HFF-Myc (cell line): ENCODE measurements at regions not wholly inside any gene's neighbourhood (a gene's known extent, or its start where the extent isn't known, plus 50 kb on each side); places are given as distances from the start of the nearest gene placed in this dataset.

Experiments used
- DNase-seq: peaks from one replicate; pipeline ENCODE4 v3.0.0-alpha.2; 2011; ENCODE audit warnings: low read depth; ENCODE audit errors: extremely low read depth
- H3K4me3 ChIP-seq: replicated peaks from 2 replicates; pipeline ENCODE4 v1.5.1; 2011; ENCODE audit warnings: low read depth, mild to moderate bottlenecking, control low read depth, low read length
- CTCF ChIP-seq: IDR thresholded peaks from 2 replicates; pipeline ENCODE4 v1.5.1; 2012; ENCODE audit warnings: mild to moderate bottlenecking, low read depth, low read length, control low read depth; ENCODE audit errors: missing control alignments

- no peak for DNase-seq
- H3K4me3 ChIP-seq = no peak overlapping the region
- no peak for TF ChIP-seq CTCF
Observed at GRCh38 chr14:81839056-81839455, 305.4 kb upstream of the SEL1L start.

GRCh38 chr14:81841346-81841745 lies 307.7 kb upstream of the SEL1L start:
- H3K4me3 ChIP-seq = no peak overlapping the region
- no peak for TF ChIP-seq CTCF
- no peak for DNase-seq

GRCh38 chr14:81849714-81850113 lies 316.1 kb upstream of the SEL1L start:
- H3K4me3 ChIP-seq = no peak overlapping the region
- TF ChIP-seq CTCF = no peak
- DNase-seq = no peak

DNA sequence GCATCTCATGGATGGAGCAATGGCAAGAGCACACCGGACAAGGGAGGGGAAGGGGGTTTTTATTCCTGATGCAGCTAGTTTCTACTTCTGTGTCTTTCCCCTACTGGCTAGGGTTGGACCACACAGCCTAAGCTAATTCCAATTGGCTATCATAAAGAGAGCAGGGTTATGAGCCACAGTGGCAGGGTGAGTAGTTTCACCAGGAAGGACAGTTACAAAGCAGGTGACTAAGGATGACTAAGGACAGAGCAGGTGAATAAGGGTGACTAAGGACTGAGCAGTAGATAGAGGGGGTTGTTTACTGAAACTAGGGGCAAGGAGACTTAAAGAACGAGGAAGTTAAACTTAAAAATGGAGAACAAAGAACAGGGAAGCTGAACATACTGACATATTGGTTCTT lies 321.4 kb upstream of the SEL1L start:
- no peak for DNase-seq
- no peak overlapping the region for H3K4me3 ChIP-seq
- no peak for TF ChIP-seq CTCF

GRCh38 chr14:81859046-81859445 lies 325.4 kb upstream of the SEL1L start:
- no peak for TF ChIP-seq CTCF

GRCh38 chr14:81868172-81868571 lies 334.5 kb upstream of the SEL1L start:
- H3K4me3 ChIP-seq = no peak overlapping the region
- no peak for TF ChIP-seq CTCF
- DNase-seq = no peak

More at GRCh38 chr14:81859046-81859445, 325.4 kb upstream of the SEL1L start:
- no peak overlapping the region for H3K4me3 ChIP-seq
- no peak for DNase-seq

GRCh38 chr14:81871706-81872105 lies 338.1 kb upstream of the SEL1L start:
- H3K4me3 ChIP-seq = no peak overlapping the region
- no peak for TF ChIP-seq CTCF

More at GRCh38 chr14:81871706-81872105, 338.1 kb upstream of the SEL1L start:
- no peak for DNase-seq
